Cardiac muscle cell (in vitro differentiated cells and primary cell): ENCODE measurements at regions not wholly inside any gene's neighbourhood (a gene's known extent, or its start where the extent isn't known, plus 50 kb on each side); places are given as distances from the start of the nearest gene placed in this dataset.

ENCODE experiments used
- DNase-seq, 2 donors: peaks; one replicate each; pipeline versions ENCODE4 v3.0.0 to v3.0.0-alpha.2; 2010 to 2017; ENCODE audit warnings: low read depth in 1 of 2, low spot score in 1 of 2
- H3K27ac ChIP-seq: fragments of 200-600 bp; sonication (generic); 2 replicates; pipeline ENCODE4 v1.5.1; 2016
- H3K27me3 ChIP-seq: fragments of 200-600 bp; sonication (generic); 2 replicates; pipeline ENCODE4 v1.6.0; 2016; ENCODE audit warnings: control low read depth
- H3K36me3 ChIP-seq: fragments of 200-600 bp; sonication (generic); 2 replicates; pipeline ENCODE4 v1.5.1; 2016; ENCODE audit warnings: control low read depth
- H3K4me1 ChIP-seq: fragments of 200-600 bp; sonication (generic); 2 replicates; pipeline ENCODE4 v1.8.1; 2017; ENCODE audit warnings: low read depth, mild to moderate bottlenecking, mixed run types
- H3K4me3 ChIP-seq: fragments of 200-600 bp; sonication (generic); 2 replicates; pipeline ENCODE4 v1.5.1; 2016; ENCODE audit warnings: mild to moderate bottlenecking
- H3K9me3 ChIP-seq: fragments of 200-600 bp; sonication (generic); 2 replicates; pipeline ENCODE4 v1.5.1; 2017; ENCODE audit warnings: low read depth, mild to moderate bottlenecking, control low read depth
- TF ChIP-seq, protein P1 (sequence below): IDR thresholded peaks from 2 replicates; pipeline ENCODE4 v1.5.1; 2012; ENCODE audit warnings: low read depth, mild to moderate bottlenecking, low read length

DNA sequence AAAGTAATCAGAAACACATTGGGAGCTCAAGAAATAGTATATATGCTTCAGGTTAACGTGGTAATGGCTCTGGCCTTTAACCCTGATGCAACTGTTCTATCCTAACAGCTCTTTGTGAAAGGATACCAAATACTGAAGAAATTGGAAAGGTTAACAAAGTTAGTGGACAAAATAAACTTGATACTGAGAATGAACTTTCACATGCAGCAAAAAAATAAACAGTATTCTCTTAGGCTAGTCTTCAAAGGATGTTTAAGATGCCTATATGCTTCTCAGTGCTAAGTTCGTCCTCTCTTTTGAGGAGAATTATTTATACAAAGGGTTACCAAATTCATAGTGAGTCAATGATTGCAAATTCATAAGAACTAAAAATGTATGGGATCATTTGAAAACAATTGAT, 256.2 kb upstream of the FERD3L start:
- DNase-seq = no peak
- Histone ChIP-seq H3K4me3 (no peak overlapping the region), H3K9me3 (no peaks in the 10 kb centered on the region), H3K4me1 (peaks cover 7% of the 10 kb centered on the region), H3K36me3 (no peaks in the 10 kb centered on the region), H3K27ac (no peak overlapping the region), H3K27me3 (no peaks in the 10 kb centered on the region)
- TF ChIP-seq, protein P1, sequence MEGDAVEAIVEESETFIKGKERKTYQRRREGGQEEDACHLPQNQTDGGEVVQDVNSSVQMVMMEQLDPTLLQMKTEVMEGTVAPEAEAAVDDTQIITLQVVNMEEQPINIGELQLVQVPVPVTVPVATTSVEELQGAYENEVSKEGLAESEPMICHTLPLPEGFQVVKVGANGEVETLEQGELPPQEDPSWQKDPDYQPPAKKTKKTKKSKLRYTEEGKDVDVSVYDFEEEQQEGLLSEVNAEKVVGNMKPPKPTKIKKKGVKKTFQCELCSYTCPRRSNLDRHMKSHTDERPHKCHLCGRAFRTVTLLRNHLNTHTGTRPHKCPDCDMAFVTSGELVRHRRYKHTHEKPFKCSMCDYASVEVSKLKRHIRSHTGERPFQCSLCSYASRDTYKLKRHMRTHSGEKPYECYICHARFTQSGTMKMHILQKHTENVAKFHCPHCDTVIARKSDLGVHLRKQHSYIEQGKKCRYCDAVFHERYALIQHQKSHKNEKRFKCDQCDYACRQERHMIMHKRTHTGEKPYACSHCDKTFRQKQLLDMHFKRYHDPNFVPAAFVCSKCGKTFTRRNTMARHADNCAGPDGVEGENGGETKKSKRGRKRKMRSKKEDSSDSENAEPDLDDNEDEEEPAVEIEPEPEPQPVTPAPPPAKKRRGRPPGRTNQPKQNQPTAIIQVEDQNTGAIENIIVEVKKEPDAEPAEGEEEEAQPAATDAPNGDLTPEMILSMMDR = no peak

- Histone ChIP-seq H3K27me3 (no peaks in the 10 kb centered on the region), H3K9me3 (no peaks in the 10 kb centered on the region), H3K4me3 (no peak overlapping the region), H3K36me3 (no peaks in the 10 kb centered on the region), H3K27ac (no peak overlapping the region), H3K4me1 (peaks cover 7% of the 10 kb centered on the region)
- DNase-seq = no peak
- TF ChIP-seq, protein P1 = no peak
These were observed 255.6 kb upstream of the FERD3L start for GRCh38 chr7:19400758-19401254.

DNA sequence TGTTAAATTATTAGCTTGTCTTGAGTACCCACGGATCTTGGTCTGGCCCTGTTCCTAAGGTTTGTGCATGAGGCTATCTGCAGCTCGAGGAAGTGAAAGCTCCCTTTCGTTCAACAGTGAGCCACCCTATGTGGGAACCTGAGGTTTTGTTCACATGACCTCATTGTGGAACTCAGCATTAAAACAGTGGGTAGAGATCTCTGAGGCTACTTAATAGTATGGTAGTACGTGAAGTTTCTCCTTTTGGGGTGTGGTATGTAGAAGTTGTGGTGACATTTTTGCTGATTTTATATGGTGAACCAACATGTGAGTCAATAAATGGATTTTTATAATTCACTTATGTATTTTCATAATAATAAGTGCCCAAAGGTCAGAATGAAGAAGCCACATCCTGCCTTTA, 252.7 kb upstream of the FERD3L start:
- TF ChIP-seq, protein P1 = no peak
- Histone ChIP-seq H3K4me1 (no peaks in the 10 kb centered on the region), H3K27me3 (no peaks in the 10 kb centered on the region), H3K36me3 (no peaks in the 10 kb centered on the region), H3K27ac (no peak overlapping the region), H3K4me3 (no peak overlapping the region), H3K9me3 (no peaks in the 10 kb centered on the region)
- peak in 1 of 2 donors; percentile 23 for DNase-seq

- TF ChIP-seq, protein P1 = no peak
- H3K27me3 ChIP-seq = no peaks in the 10 kb centered on the region
- no peaks in the 10 kb centered on the region for H3K36me3 ChIP-seq
- no peaks in the 10 kb centered on the region for H3K4me1 ChIP-seq
- no peak overlapping the region for H3K27ac ChIP-seq
- no peaks in the 10 kb centered on the region for H3K9me3 ChIP-seq
- H3K4me3 ChIP-seq = no peak overlapping the region
- DNase-seq = no peak
These were observed 247.0 kb upstream of the FERD3L start for GRCh38 chr7:19392246-19392645.

DNA sequence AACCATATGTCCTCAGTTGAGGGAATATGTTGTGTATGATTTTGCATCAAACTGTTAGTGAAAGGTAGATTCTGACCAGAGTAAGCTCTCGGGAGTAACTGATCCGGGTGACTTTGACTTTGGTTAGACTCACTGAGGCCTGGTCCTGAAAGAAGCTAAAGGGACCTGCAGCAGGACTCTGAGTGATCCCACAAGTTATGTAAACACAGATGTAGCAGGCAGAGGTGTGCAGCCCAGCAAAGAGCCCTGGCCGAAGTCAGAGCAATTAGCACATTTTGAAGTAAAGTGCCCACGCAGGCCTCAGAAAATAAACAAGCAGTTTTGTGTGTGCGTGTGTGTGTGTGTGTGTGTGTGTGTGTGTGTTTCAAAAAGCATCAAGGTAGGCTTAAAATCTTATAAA, 245.6 kb upstream of the FERD3L start:
- Histone ChIP-seq H3K4me1 (no peaks in the 10 kb centered on the region), H3K27ac (no peak overlapping the region), H3K4me3 (no peak overlapping the region), H3K27me3 (no peaks in the 10 kb centered on the region), H3K9me3 (no peaks in the 10 kb centered on the region), H3K36me3 (no peaks in the 10 kb centered on the region)
- TF ChIP-seq, protein P1 = no peak
- DNase-seq = no peak

GRCh38 chr7:19381321-19381720, 236.1 kb upstream of the FERD3L start:
- H3K9me3 ChIP-seq = no peaks in the 10 kb centered on the region
- peaks cover 11% of the 10 kb centered on the region for H3K4me1 ChIP-seq
- no peak overlapping the region for H3K27ac ChIP-seq
- TF ChIP-seq, protein P1 = no peak
- no peaks in the 10 kb centered on the region for H3K27me3 ChIP-seq
- H3K4me3 ChIP-seq = no peak overlapping the region
- DNase-seq = peak in 1 of 2 donors; percentile 25
- H3K36me3 ChIP-seq = no peaks in the 10 kb centered on the region
